ENCODE measurements at regions not wholly inside any gene's neighbourhood (a gene's known extent, or its start where the extent isn't known, plus 50 kb on each side); places are given as distances from the start of the nearest gene placed in this dataset.

GRCh38 chr13:106063591-106064313 lies 471.7 kb downstream of the EFNB2 start:
- no peak overlapping the region for H3K4me2 ChIP-seq
- TF ChIP-seq Cebpa-rat (IDR thresholded peaks at IDR 0.05): no peak
- no peaks in the 10 kb centered on the region for H3K36me3 ChIP-seq
- H3K9ac ChIP-seq: no peak overlapping the region
- no peaks in the 10 kb centered on the region for H3K4me1 ChIP-seq
- H4K20me1 ChIP-seq: no peaks in the 10 kb centered on the region
- no peaks in the 10 kb centered on the region for H3K9me3 ChIP-seq
- no peak overlapping the region for H3K27ac ChIP-seq
- H3K4me3 ChIP-seq: no peak overlapping the region
- no peaks in the 10 kb centered on the region for H3K27me3 ChIP-seq

- no peaks in the 10 kb centered on the region for H4K20me1 ChIP-seq
- H3K27ac ChIP-seq: no peak overlapping the region
- no peak overlapping the region for H3K4me2 ChIP-seq
- H3K4me3 ChIP-seq: no peak overlapping the region
- TF ChIP-seq Cebpa-rat (IDR thresholded peaks at IDR 0.05): no peak
- no peaks in the 10 kb centered on the region for H3K9me3 ChIP-seq
- H3K36me3 ChIP-seq: no peaks in the 10 kb centered on the region
- no peak overlapping the region for H3K9ac ChIP-seq
- no peaks in the 10 kb centered on the region for H3K27me3 ChIP-seq
- no peaks in the 10 kb centered on the region for H3K4me1 ChIP-seq
These were observed 473.7 kb downstream of the EFNB2 start for GRCh38 chr13:106061781-106062180.

- TF ChIP-seq Cebpa-rat (IDR thresholded peaks at IDR 0.05): no peak
- no peak overlapping the region for H3K9ac ChIP-seq
These were observed 478.6 kb downstream of the EFNB2 start for GRCh38 chr13:106056851-106057250.

GRCh38 chr13:106052200-106052767 lies 483.2 kb downstream of the EFNB2 start:
- TF ChIP-seq Cebpa-rat (IDR thresholded peaks at IDR 0.05): no peak
- Histone ChIP-seq H3K36me3 (no peaks in the 10 kb centered on the region), H3K4me1 (peaks cover 10% of the 10 kb centered on the region; the same call in 1 of the 2 replicates), H3K4me2 (no peak overlapping the region), H3K9me3 (no peaks in the 10 kb centered on the region), H3K4me3 (no peak overlapping the region), H4K20me1 (no peaks in the 10 kb centered on the region), H3K27ac (no peak overlapping the region), H3K27me3 (no peaks in the 10 kb centered on the region), H3K9ac (no peak overlapping the region)

More at GRCh38 chr13:106056851-106057250, 478.6 kb downstream of the EFNB2 start:
- H3K36me3 ChIP-seq: no peaks in the 10 kb centered on the region
- H3K4me3 ChIP-seq: no peak overlapping the region
- no peaks in the 10 kb centered on the region for H4K20me1 ChIP-seq
- H3K27me3 ChIP-seq: no peaks in the 10 kb centered on the region
- H3K4me2 ChIP-seq: no peak overlapping the region
- H3K9me3 ChIP-seq: no peaks in the 10 kb centered on the region
- H3K4me1 ChIP-seq: no peaks in the 10 kb centered on the region
- no peak overlapping the region for H3K27ac ChIP-seq

GRCh38 chr13:106049171-106049570 lies 486.3 kb downstream of the EFNB2 start:
- H4K20me1 ChIP-seq: no peaks in the 10 kb centered on the region
- H3K27me3 ChIP-seq: no peaks in the 10 kb centered on the region
- H3K4me3 ChIP-seq: no peak overlapping the region
- no peaks in the 10 kb centered on the region for H3K36me3 ChIP-seq
- H3K9ac ChIP-seq: no peak overlapping the region
- no peaks in the 10 kb centered on the region for H3K9me3 ChIP-seq
- no peak overlapping the region for H3K27ac ChIP-seq
- H3K4me2 ChIP-seq: peak overlapping the region; percentile 29; the same call in 1 of the 2 replicates
- no peak for TF ChIP-seq Cebpa-rat (IDR thresholded peaks at IDR 0.05)
- peaks cover 10% of the 10 kb centered on the region; the same call in 1 of the 2 replicates for H3K4me1 ChIP-seq

GRCh38 chr13:106048386-106048785 lies 487.1 kb downstream of the EFNB2 start:
- H3K27ac ChIP-seq: no peak overlapping the region
- no peak for TF ChIP-seq Cebpa-rat (IDR thresholded peaks at IDR 0.05)
- no peaks in the 10 kb centered on the region for H3K27me3 ChIP-seq

GRCh38 chr13:106047859-106048258 lies 487.6 kb downstream of the EFNB2 start:
- H3K27ac ChIP-seq: no peak overlapping the region
- H3K4me2 ChIP-seq: no peak overlapping the region
- H3K9ac ChIP-seq: no peak overlapping the region
- TF ChIP-seq Cebpa-rat (IDR thresholded peaks at IDR 0.05): no peak
- H3K4me3 ChIP-seq: no peak overlapping the region
- H3K9me3 ChIP-seq: no peaks in the 10 kb centered on the region
- peaks cover 10% of the 10 kb centered on the region; the same call in 1 of the 2 replicates for H3K4me1 ChIP-seq
- H3K27me3 ChIP-seq: no peaks in the 10 kb centered on the region
- H3K36me3 ChIP-seq: no peaks in the 10 kb centered on the region
- H4K20me1 ChIP-seq: no peaks in the 10 kb centered on the region

More at GRCh38 chr13:106048386-106048785, 487.1 kb downstream of the EFNB2 start:
- Histone ChIP-seq H3K4me3 (no peak overlapping the region), H3K36me3 (no peaks in the 10 kb centered on the region), H3K9me3 (no peaks in the 10 kb centered on the region), H4K20me1 (no peaks in the 10 kb centered on the region), H3K4me2 (peak overlapping the region; percentile 29; the same call in 1 of the 2 replicates), H3K9ac (no peak overlapping the region), H3K4me1 (peaks cover 10% of the 10 kb centered on the region; the same call in 1 of the 2 replicates)

- no peak overlapping the region for H3K9ac ChIP-seq
- no peaks in the 10 kb centered on the region for H3K27me3 ChIP-seq
- H3K4me2 ChIP-seq: no peak overlapping the region
- H3K36me3 ChIP-seq: no peaks in the 10 kb centered on the region
- H3K4me3 ChIP-seq: no peak overlapping the region
- no peak for TF ChIP-seq Cebpa-rat (IDR thresholded peaks at IDR 0.05)
- no peaks in the 10 kb centered on the region for H3K9me3 ChIP-seq
- H3K27ac ChIP-seq: no peak overlapping the region
- no peaks in the 10 kb centered on the region for H4K20me1 ChIP-seq
- no peaks in the 10 kb centered on the region for H3K4me1 ChIP-seq
These were observed 492.4 kb downstream of the EFNB2 start for GRCh38 chr13:106042996-106043581.

GRCh38 chr13:106041445-106041844 lies 494.0 kb downstream of the EFNB2 start:
- no peak overlapping the region for H3K9ac ChIP-seq
- no peaks in the 10 kb centered on the region for H3K27me3 ChIP-seq
- H3K4me2 ChIP-seq: no peak overlapping the region
- TF ChIP-seq Cebpa-rat (IDR thresholded peaks at IDR 0.05): no peak
- no peaks in the 10 kb centered on the region for H3K9me3 ChIP-seq
- no peaks in the 10 kb centered on the region for H3K4me1 ChIP-seq
- H4K20me1 ChIP-seq: no peaks in the 10 kb centered on the region
- no peaks in the 10 kb centered on the region for H3K36me3 ChIP-seq
- no peak overlapping the region for H3K4me3 ChIP-seq
- no peak overlapping the region for H3K27ac ChIP-seq

- no peak overlapping the region for H3K27ac ChIP-seq
These were observed 496.7 kb downstream of the EFNB2 start for GRCh38 chr13:106038752-106039151.

More at GRCh38 chr13:106038752-106039151, 496.7 kb downstream of the EFNB2 start:
- H3K4me3 ChIP-seq: no peak overlapping the region
- no peak overlapping the region for H3K4me2 ChIP-seq
- TF ChIP-seq Cebpa-rat (IDR thresholded peaks at IDR 0.05): no peak
- H3K27me3 ChIP-seq: no peaks in the 10 kb centered on the region
- no peaks in the 10 kb centered on the region for H3K36me3 ChIP-seq
- H4K20me1 ChIP-seq: no peaks in the 10 kb centered on the region
- no peaks in the 10 kb centered on the region for H3K9me3 ChIP-seq
- H3K9ac ChIP-seq: no peak overlapping the region
- no peaks in the 10 kb centered on the region for H3K4me1 ChIP-seq
